Left renal cortex interstitium (tissue), 4 donors: ENCODE measurements at regions not wholly inside any gene's neighbourhood (a gene's known extent, or its start where the extent isn't known, plus 50 kb on each side); places are given as distances from the start of the nearest gene placed in this dataset.

Experiments
- DNase-seq, 4 donors: peaks; one replicate each; pipeline ENCODE4 v3.0.0-alpha.2; 2013; ENCODE audit warnings: low read depth in 4 of 4, low spot score in 2 of 4, missing footprints in 1 of 4

DNA sequence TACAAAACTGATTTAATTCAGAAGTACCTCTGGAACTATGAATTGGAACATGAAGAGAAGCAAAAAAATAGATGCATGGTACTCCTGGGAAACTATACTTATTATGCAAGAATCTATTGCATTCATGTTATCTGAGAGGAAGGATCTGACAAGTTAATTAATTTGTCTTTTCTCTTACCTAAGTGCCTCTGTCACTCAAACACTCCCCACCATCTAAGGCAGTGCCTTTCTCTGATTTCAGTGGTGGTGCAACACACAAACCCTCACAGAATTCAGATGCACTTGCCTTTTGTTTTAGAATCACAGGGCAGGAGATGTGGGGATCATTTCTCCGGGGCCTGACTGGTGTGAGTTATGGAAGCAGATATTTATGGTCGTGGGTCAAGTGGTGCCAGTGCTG, 52.5 kb upstream of the C9orf72 start:
- DNase-seq, result no peak

DNA sequence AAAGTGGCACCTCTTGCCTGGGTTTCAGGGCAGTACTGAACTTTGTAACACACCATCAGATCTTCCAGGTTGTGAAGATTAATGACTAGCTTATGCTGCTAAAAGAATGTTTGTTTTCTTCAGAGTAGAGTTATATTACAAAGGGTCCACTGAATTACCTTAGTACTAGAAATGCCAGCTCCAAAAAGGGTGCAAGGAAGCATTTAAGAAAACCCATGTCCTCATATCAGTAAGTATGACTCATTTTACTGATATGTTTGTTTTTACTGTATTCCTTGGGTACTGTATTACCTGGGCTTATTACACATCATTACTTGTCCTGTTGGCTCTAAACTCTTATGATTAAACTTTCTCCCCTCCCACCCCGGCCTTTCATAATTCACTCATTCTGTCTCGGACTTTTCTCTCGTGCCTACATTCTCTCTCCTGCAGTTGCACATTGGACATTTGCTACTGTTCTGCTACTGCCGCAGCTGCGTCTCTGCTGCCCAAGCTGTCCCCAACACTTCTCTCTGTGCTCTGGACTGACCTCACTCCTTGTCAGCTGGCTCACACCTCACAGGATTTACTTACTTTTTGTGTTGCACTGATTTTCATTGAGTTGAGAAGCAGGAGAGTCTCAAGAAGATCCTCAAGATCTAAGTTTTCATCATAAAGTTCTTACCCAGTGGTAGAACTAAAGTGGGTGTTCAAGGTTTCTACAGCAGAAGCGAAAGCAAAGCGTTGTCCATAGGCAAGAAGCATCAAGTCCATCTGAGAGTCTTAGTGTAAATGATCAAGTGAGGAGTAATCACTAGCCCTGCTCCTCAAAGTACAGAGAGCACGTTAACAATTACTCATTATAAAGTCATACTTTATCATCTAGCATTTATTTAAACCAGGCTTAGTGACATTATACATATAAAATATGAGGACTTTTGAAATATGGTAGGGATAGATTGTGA, 53.2 kb upstream of the C9orf72 start:
- DNase-seq, result no peak

DNA sequence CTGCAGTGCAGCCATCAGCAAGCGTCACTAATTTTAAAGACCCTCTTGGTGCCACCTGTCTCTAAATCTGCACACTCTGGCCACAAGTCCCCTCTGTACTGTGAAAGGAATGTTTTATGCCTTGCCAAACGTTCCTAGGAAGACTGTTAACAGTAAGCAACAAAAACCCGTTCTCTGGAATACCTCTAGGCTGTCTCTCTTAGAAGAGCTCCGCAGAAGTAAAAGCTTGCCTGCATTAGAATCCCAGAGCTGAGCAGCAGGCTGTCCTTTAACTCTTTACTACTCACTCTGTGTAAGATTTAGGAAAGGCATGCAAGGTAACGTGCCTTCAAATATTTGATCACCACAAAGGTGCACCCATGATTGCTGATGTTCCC, 53.9 kb upstream of the C9orf72 start:
- no peak for DNase-seq

DNA sequence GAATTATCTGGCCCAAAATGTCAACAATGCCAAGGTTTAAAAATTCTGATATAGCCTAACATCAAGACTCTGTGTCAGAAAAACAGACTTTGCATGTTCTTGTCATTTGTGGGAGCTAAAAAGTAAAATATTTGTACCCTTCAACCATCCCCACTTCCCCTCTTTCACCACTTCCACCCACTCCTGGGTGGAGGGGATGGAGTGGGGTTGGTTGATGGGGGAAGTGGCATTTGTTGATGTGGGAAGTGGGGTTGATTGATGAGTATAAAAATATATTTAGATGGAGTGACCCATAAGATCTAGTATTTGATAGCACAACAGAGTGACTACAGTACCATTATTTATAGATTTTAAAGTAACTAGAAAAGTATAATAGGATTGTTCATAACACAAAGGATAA, 55.0 kb upstream of the C9orf72 start:
- no peak for DNase-seq

DNA sequence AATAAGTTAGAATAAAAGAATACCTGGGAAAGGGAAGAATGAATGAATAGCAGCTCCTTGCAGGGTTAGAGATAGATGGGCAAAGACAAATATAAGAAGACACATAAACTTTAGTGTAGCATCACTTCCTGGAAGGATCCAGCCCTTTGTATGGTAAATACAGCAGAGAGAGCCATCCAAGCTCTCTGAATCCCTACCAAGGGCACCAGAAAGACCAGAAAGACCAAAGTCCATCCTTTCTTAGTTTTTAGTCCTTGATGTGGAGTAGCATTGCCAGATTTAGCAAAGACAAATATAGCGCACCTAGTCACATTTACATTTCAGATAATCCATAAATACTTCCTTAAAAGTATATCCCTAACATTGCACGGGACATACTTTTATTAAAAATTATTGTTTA, 56.1 kb upstream of the C9orf72 start:
- no peak for DNase-seq

DNA sequence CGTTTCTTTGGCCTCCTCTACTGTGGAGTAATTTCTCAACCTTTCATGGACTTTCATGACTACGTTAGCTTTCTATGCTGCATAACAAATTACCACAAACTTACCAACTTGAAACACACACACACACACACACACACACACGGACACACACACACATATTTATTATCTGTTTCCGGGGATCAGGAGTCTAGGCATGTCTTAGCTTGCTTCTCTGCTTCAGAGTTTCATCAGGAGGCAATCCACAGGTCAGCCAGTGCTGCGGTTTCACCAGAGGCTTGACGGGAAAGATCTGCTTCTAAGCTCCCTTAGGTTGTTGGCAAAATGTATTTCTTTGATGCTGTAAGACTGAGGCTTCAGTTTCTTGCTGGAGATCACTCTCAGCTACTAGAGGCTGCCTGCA, 59.0 kb upstream of the C9orf72 start:
- no peak for DNase-seq

DNA sequence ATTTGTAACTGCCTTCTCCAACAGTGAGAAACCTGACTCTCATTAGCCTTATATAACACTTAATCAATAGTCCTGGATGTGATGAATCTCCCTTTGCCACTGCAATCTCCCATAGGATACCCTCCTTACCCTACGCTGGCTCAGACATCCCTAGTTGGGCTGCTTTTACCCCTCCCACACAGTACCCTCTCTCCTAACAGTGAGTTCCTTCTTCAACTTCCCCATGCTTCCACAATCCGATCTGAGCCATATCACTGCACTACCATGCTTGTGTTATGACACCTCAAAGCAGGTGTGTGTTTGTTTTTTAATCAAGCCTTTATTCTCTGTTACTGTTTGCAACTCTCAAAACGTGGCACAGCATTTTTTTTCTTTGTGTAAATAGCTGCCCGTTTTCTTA, 60.5 kb upstream of the C9orf72 start:
- no peak for DNase-seq

DNA sequence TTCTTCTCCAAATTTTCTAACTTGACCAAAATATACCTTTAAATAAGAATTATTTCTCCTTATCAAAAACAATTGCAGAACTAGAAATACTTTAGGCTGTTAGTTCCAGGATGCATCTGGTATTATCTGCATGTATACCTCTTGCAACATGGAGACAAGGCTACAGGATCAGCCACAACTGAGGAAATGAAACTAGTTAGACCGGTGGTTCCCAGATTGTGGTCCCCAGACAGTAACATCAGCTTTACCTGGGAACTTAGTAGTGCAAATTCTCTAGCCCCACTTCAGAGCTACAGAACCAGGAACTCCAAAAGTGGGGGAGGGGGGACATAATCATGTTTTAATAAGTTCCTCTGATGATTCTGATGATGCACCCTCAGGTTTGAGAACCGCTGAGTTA, 61.6 kb upstream of the C9orf72 start:
- DNase-seq, result no peak

DNA sequence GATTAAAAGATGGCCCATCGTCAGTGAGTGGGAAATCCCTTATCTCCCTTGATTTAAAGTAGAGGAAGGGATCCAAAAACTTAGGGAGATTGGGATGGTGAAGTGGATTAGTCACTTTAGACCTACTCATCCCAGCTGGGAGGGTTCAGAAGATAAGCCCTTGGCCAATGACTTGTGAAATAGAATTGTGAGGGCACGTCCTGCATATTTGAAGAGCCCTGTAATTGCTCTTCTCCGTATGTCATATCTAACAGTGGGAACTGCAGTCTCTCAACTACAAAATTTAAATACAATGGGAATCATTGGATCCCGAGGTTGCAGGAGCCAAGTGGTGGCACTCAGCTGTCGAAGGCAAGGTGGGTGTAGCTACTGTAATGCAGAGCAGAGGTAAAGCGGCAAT, 65.4 kb upstream of the C9orf72 start:
- no peak for DNase-seq

DNA sequence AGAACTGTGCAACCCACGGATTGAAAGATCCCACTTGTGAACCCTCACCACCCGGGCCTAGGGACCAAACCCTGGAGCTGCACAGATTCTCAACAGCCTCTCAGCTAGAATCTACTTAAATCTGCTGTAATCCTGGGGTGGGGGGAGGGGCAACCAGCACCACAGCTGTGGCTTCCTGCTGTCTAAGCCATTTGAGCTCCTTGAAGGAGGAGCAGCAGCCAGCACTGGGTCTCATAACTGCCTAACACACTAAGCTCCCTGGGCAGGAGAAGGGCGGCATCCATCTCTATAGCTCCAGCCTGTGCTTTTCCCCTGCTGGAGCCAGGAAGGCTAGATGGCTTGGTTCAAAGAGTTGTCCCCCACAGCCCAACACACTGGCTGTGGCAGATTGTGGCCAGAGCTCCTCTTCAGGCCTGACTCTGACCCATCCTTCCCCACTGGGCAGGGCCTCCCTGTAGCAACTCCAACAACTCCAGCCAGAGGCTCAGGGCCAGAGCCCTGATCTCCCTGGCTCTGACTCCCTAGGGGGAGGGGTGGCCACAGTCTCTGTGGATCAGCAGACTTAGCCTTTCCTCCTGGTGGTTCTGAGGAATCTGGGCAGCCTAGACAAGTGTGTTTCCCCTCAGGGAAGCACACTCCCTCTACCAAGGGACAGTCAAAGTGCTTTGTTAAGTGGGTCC, 72.0 kb upstream of the C9orf72 start:
- no peak for DNase-seq

DNA sequence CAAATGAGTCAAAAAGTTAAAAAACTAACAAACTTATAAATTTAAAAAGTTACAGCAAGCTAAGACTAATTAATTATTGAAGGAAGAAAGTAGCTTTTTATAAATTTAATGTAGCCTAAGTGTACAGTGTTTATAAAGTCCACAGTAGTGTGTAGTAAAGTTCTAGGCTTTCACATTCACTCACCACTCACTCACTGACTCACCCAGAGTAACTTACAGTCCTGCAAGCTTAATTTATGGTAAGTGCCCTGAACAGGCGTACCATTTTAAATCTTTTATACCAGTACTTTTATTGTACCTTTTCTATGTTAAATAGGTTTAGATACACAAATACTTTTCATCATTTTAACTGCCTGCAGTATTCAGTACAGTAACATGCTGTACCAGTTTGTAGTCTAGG, 80.0 kb upstream of the C9orf72 start:
- no peak for DNase-seq

DNA sequence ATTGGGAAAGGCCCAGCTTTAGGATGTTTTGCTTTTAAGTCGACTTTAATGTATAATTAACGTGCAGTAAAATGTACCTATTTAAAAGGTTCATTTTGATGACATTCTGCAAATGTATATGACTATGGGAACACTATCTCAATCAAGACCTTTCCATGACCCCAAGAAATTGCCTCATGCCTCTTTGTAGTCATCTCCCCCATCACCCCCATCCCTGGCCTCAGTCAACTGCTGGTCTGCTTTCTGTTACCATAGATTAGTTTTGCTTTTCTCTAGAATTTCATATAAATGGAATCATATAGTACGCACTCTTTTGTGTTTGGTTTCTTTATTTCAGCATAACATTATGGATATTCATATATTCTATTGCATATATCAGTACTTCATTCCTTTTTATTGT, 80.7 kb upstream of the C9orf72 start:
- DNase-seq, result no peak

DNA sequence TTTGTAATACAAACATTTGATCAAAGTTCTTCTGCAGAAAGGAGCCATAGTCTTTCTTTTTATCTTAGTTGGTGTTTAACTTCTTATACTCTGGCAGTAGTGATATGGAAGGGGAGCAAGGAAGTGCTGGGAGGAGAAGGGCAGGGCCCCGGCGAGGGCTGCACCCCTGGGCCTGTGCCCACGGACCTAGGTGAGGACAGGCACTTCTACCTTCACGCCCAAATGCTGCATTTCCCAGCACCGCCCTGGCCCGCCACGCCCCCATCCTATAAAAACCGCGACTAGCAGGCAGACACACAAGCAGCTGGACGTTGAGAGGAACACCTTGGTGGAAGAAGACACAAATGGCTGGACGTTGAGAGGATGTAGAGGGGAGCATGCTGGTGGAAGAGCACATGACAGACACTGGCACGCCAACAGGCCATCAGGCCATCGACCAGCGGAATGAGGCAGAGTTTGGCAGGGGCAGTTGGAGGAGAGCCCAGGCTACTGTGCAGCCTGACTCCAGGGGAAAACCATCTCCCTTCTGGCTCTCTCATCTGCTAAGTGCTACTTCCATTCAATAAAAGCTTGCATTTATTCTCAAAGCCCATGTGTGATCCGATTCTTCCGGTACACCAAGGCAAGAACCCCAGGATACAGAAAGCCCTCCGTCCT, 81.5 kb upstream of the C9orf72 start:
- DNase-seq, result no peak

DNA sequence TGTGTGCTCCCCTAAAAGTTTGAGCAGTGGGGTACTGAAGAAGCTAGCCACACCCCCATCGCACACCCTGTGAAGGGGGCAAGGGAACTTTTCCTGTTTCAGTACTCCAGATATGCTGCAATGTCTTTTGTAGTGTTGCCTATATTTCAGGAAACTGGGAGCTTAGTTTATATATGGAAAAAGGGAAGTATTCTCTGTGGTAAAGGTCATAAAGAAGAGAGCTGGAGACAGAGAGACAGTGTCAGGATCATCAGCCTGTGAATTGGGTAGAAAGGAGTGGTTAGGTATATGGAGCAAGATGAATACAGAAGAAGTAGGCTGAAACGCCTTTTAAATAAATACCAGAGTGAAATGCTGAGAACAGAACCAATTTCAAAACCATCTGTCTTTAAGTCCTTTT, 82.2 kb upstream of the C9orf72 start:
- DNase-seq, result no peak

DNA sequence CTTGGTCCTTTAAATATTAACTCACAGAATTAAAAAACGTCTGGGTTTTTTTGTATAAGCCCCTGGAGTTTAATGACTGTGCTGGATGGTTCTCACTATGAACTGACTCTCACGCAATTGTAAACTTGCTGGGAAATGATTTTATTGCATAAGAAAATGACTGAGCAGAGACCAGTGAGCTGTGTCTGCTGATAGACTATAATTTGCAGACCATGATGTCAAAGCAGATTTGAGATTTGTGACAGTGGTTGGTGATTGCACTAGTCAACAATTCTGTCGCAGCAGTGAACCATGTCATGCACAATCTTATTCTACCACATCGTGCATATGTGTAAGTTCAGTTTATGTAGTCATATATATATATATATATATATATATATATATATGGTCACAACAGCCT, 85.7 kb upstream of the C9orf72 start:
- no peak for DNase-seq

DNA sequence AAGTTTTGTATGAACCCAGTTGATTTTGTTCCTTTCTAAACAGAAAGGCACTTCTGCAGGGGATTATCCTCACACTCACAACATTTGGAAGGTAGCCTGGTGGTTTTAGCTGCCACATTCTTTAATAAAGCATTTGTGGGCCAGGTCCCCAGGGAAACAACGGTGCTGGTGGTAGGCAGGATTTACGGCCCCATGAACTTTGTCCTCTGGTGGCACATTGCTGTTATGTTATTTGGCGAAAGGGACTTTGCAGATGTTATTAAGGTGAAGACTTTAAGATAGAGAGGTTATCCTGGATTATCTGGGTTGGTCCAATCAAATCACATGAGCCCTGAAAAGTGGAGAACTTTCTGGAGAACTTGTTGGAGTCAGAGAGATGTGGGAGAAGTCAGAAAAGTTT, 86.3 kb upstream of the C9orf72 start:
- DNase-seq, result no peak

DNA sequence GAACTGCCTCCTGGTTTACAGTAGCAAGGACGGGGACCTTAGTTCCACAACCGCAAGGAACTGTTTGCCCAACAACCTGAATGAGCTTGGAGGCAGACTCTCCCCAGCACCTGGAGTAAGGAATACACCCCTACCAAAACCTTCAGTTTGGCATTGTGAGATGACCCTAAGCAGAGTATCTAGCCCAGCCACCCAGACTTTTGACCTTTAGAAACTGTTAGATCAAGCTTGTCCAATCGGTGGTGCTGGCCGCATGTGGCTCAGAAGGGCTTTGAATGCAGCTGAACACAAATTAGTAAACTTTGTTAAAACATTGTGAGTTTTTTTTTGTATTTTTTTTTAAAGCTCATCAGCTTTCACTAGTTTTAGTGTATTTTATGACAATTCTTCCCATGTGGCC, 86.9 kb upstream of the C9orf72 start:
- no peak for DNase-seq

DNA sequence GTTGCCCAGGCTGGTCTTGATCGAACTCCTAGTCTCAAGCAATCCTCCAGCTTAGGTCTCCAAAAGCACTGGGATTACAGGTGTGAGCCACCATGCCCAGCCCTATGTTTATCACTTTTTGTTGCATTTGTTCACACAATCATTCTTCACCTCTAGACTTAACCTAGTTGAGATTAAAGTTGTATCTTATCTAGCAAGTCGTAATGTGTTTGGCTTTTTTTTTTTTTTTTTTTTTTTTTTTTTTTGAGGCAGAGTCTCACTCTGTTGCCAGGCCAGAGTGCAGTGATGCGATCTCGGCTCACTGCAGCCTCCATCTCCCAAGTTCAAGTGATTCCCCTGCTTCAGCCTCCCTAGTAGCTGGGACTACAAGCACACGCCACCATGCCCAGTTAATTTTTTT, 90.2 kb upstream of the C9orf72 start:
- no peak for DNase-seq

DNA sequence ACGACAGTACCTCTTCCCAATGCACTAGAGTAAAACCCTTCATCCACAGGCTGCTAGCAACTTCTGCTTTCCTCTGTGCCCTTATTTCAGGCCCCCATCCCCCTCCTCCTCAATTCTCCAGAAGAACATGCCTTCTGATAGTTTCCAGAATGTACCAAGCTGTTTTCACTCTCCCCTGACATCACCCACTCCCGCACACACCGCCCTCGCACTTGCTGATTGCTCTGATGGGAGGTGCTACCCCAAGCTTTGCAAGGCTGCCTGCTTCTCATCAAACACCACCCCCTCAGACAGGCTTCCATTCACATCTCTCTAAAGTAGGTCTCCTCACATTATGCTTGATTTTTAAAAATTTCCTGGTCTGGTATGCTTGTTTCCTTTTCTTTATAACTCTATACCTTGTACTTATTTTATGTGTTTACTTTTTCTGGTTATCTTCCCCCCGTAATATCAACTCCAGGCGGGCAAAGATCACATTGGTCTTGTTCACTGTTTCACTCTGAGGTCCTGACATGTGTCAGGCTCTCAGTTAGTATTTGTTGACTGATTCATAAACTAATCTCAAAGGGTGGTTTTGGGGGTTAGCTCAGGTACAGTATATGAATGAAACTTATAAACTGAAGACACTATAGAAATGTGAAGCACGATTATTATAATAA, 91.0 kb upstream of the C9orf72 start:
- no peak for DNase-seq

DNA sequence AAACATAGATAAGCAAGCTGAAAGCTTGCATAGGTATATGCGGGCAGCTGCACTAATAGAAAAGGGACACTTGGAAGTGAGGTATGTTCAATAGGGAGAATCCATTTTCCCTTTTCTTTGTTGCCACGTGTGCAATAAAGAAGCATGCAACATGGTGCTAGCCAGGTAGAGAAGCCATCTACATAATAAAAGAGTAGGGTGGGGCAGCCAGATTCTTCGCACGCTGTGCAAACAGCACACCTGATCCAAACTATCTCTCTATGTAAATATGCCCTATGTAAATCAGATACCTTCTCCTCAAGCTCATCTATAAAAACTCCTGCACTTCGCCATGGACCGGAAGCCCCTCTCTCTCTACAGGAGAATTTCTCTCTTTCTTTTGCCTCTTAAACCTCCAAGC, 91.9 kb upstream of the C9orf72 start:
- no peak for DNase-seq

DNA sequence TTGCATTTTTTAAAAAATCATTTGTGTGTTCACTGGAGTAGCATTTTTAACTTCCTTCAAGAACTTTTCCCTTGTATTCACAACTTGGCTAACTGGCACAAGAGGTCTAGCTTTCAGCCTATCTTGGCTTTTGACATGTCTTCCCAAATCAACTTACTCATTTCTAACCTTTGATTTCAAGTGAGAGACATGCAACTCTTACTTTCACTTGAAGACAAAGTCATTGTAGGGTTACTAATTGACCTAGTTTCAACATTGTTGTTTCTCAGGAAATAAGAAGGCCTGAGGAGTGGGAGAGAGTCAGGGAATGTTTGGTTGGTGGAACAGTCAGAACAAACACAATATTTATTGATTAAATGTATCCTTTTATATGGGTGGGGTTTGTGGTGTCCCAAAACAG, 95.0 kb upstream of the C9orf72 start:
- DNase-seq, result no peak
